Midbrain (tissue), 1 donor: ENCODE measurements at regions not wholly inside any gene's neighbourhood (a gene's known extent, or its start where the extent isn't known, plus 50 kb on each side); places are given as distances from the start of the nearest gene placed in this dataset.

Source experiments
- DNase-seq: peaks from one replicate; lab custom pipeline; 2025; lab: John Stamatoyannopoulos, UW

- no peak for DNase-seq
Observed at GRCh38 chr7:70986297-70986696, 145.6 kb upstream of the GALNT17 start.

- no peak for DNase-seq
Observed at GRCh38 chr7:70994176-70994575, 137.8 kb upstream of the GALNT17 start.

- no peak for DNase-seq
Observed at GRCh38 chr7:70997261-70997660, 134.7 kb upstream of the GALNT17 start.

- no peak for DNase-seq
Observed at GRCh38 chr7:71005109-71005508, 126.8 kb upstream of the GALNT17 start.

- no peak for DNase-seq
Observed at GRCh38 chr7:71009636-71010035, 122.3 kb upstream of the GALNT17 start.

- DNase-seq: no peak
Observed at GRCh38 chr7:71015252-71015900, 116.6 kb upstream of the GALNT17 start.

GRCh38 chr7:71016401-71016800 is 115.5 kb upstream of the GALNT17 start:
- no peak for DNase-seq

GRCh38 chr7:71017602-71018001 is 114.3 kb upstream of the GALNT17 start:
- no peak for DNase-seq

GRCh38 chr7:71019706-71020105 is 112.2 kb upstream of the GALNT17 start:
- DNase-seq: no peak

- no peak for DNase-seq
Observed at GRCh38 chr7:71021131-71021530, 110.8 kb upstream of the GALNT17 start.

GRCh38 chr7:71026680-71027079 is 105.3 kb upstream of the GALNT17 start:
- no peak for DNase-seq

- no peak for DNase-seq
Observed at GRCh38 chr7:71034243-71034642, 97.7 kb upstream of the GALNT17 start.

GRCh38 chr7:71042591-71042990 is 89.4 kb upstream of the GALNT17 start:
- no peak for DNase-seq

- no peak for DNase-seq
Observed at GRCh38 chr7:71050492-71050891, 81.5 kb upstream of the GALNT17 start.

GRCh38 chr7:71055504-71055903 is 76.4 kb upstream of the GALNT17 start:
- no peak for DNase-seq

- DNase-seq: no peak
Observed at GRCh38 chr7:71077743-71078476, 54.0 kb upstream of the GALNT17 start.
